Caco-2 (cell line): ENCODE measurements at regions not wholly inside any gene's neighbourhood (a gene's known extent, or its start where the extent isn't known, plus 50 kb on each side); places are given as distances from the start of the nearest gene placed in this dataset.
"Not testable (repeated sequence)": the region's sequence is repeated elsewhere in the genome, so short reads cannot be mapped to it uniquely, and the experiment has no call there.

Experiments
- BruUV-seq: library from RNA; stranded (reverse); fragments of 400-500 nt; replicated peaks from 2 replicates; lab custom pipeline; 2021; lab: Mats Ljungman, UMichigan
- CTCF ChIA-PET: fragments of 300-600 bp; sonication (Branson Sonifier 250); formaldehyde crosslinking; loops from one replicate; lab custom pipeline; 2022; ENCODE audit warnings: antibody characterized with exemption; lab: Charles Lee
- POLR2A ChIA-PET: fragments of 300-600 bp; sonication (Branson Sonifier 250); formaldehyde crosslinking; loops from one replicate; lab custom pipeline; 2022; ENCODE audit warnings: antibody characterized with exemption; lab: Charles Lee
- DNase-seq, 2 experiments: peaks; one replicate each; pipeline versions ENCODE4 v3.0.0 to v3.0.0-alpha.2; 2020 to 2022
- H3K27me3 ChIP-seq: replicated peaks from 2 replicates; pipeline ENCODE4 v1.6.0; 2011; ENCODE audit warnings: low read length; ENCODE audit not compliant: control insufficient read depth, insufficient read depth
- H3K36me3 ChIP-seq: 2 replicates; pipeline ENCODE4 v1.5.1; 2011; ENCODE audit warnings: low read length; ENCODE audit not compliant: control insufficient read depth, insufficient read depth
- H3K4me1 ChIP-seq: fragments of 250-450 bp; sonication (Bioruptor Pico); 2 replicates; pipeline ENCODE4 v1.5.1; 2020; ENCODE audit warnings: mild to moderate bottlenecking
- H3K4me3 ChIP-seq: 2 replicates; pipeline ENCODE4 v1.5.1; 2011; ENCODE audit warnings: low read depth, mild to moderate bottlenecking, control low read depth, low read length
- H3K9me3 ChIP-seq: fragments of 250-450 bp; sonication (Bioruptor Pico); 2 replicates; pipeline ENCODE4 v1.5.1; 2020; ENCODE audit warnings: mild to moderate bottlenecking, moderate library complexity
- H3K27ac Mint-ChIP-seq: one replicate; pipeline ENCODE4 v1.8.0; 2022; ENCODE audit warnings: mixed read lengths; ENCODE audit not compliant: unreplicated experiment
- H3K27me3 Mint-ChIP-seq: one replicate; pipeline ENCODE4 v1.8.0; 2022; ENCODE audit warnings: mixed read lengths; ENCODE audit not compliant: insufficient read depth, unreplicated experiment
- H3K36me3 Mint-ChIP-seq: one replicate; pipeline ENCODE4 v1.8.0; 2022; ENCODE audit warnings: mild to moderate bottlenecking, mixed read lengths; ENCODE audit not compliant: insufficient read depth, unreplicated experiment
- H3K4me1 Mint-ChIP-seq: one replicate; pipeline ENCODE4 v1.8.0; 2022; ENCODE audit warnings: low read depth, mixed read lengths; ENCODE audit not compliant: unreplicated experiment
- H3K4me3 Mint-ChIP-seq: one replicate; pipeline ENCODE4 v1.8.0; 2022; ENCODE audit warnings: mild to moderate bottlenecking, moderate library complexity, mixed read lengths; ENCODE audit not compliant: unreplicated experiment
- H3K9me3 Mint-ChIP-seq: one replicate; pipeline ENCODE4 v1.8.0; 2022; ENCODE audit warnings: mixed read lengths; ENCODE audit not compliant: unreplicated experiment
- CTCF ChIP-seq, 2 experiments: fragments of 200-600 bp in 1 of 2; IDR thresholded peaks; 1 replicate in 1 of 2; 2 replicates in 1 of 2; pipeline versions ENCODE4 v1.5.1 to v1.8.0; 2011 to 2022; ENCODE audit warnings: antibody characterized with exemption in 1 of 2, control low read depth in 1 of 2, inconsistent platforms in 1 of 2, low read depth in 1 of 2, low read length in 1 of 2, mild to moderate bottlenecking in 1 of 2, moderate library complexity in 1 of 2; ENCODE audit not compliant: insufficient read depth in 1 of 2, severe bottlenecking in 1 of 2, unreplicated experiment in 1 of 2
- intact Hi-C: fragments of 100-400 bp; cut with micrococcal nuclease; formaldehyde crosslinking; loops from one replicate; pipeline ENCODE4 v1.10.0; 2022; ENCODE audit not compliant: unreplicated experiment

- H3K27me3 Mint-ChIP-seq, POLR2A ChIA-PET, H3K27ac Mint-ChIP-seq, H3K9me3 ChIP-seq, BruUV-seq, H3K4me3 Mint-ChIP-seq, H3K4me3 ChIP-seq, H3K36me3 ChIP-seq, H3K4me1 ChIP-seq, intact Hi-C loops, H3K4me1 Mint-ChIP-seq, H3K9me3 Mint-ChIP-seq, H3K27me3 ChIP-seq, DNase-seq, H3K36me3 Mint-ChIP-seq, CTCF ChIA-PET: not testable (repeated sequence)
Observed at GRCh38 chr22:25309586-25309985, 90.1 kb downstream of the CRYBB2 start.

- H3K36me3 Mint-ChIP-seq, H3K9me3 Mint-ChIP-seq, DNase-seq, intact Hi-C loops, H3K36me3 ChIP-seq, H3K27me3 Mint-ChIP-seq, BruUV-seq, H3K27ac Mint-ChIP-seq, POLR2A ChIA-PET, H3K4me3 ChIP-seq, H3K9me3 ChIP-seq, CTCF ChIA-PET, H3K4me1 ChIP-seq, H3K4me1 Mint-ChIP-seq, H3K27me3 ChIP-seq, H3K4me3 Mint-ChIP-seq: not testable (repeated sequence)
Observed at GRCh38 chr22:25311924-25312323, 92.5 kb downstream of the CRYBB2 start.

GRCh38 chr22:25318081-25318823, 98.8 kb downstream of the CRYBB2 start:
- H3K36me3 ChIP-seq, result no peaks in the 10 kb centered on the region
- intact Hi-C loops, result no loop called here
- no peak overlapping the region for H3K27ac Mint-ChIP-seq
- H3K4me1 Mint-ChIP-seq, result no peaks in the 10 kb centered on the region
- no peaks in the 10 kb centered on the region for H3K4me1 ChIP-seq
- no peaks in the 10 kb centered on the region for H3K27me3 ChIP-seq
- H3K4me3 Mint-ChIP-seq, result no peak overlapping the region
- CTCF ChIA-PET, result no interaction called here
- DNase-seq, result no peak
- no peaks in the 10 kb centered on the region for H3K9me3 Mint-ChIP-seq
- H3K27me3 Mint-ChIP-seq, result peaks cover 7% of the 10 kb centered on the region
- no peaks in the 10 kb centered on the region for H3K36me3 Mint-ChIP-seq
- POLR2A ChIA-PET, result no interaction called here
- no peak for TF ChIP-seq CTCF (IDR thresholded peaks at IDR 0.05; ENCODE audit: insufficient read depth in 1 of 2, low read depth in 1 of 2, low read length in 1 of 2, severe bottlenecking in 1 of 2, unreplicated experiment in 1 of 2)
- no TSS peak for BruUV-seq
- H3K9me3 ChIP-seq, result no peaks in the 10 kb centered on the region
- no peak overlapping the region for H3K4me3 ChIP-seq

- Mint-ChIP-seq H3K36me3 (no peaks in the 10 kb centered on the region), H3K9me3 (no peaks in the 10 kb centered on the region), H3K4me1 (no peaks in the 10 kb centered on the region), H3K4me3 (no peak overlapping the region), H3K27ac (no peak overlapping the region), H3K27me3 (peaks cover 5% of the 10 kb centered on the region)
- no TSS peak for BruUV-seq
- Histone ChIP-seq H3K36me3 (no peaks in the 10 kb centered on the region), H3K27me3 (no peaks in the 10 kb centered on the region), H3K9me3 (no peaks in the 10 kb centered on the region), H3K4me3 (no peak overlapping the region), H3K4me1 (no peaks in the 10 kb centered on the region)
- TF ChIP-seq CTCF (IDR thresholded peaks at IDR 0.05; ENCODE audit: insufficient read depth in 1 of 2, low read depth in 1 of 2, low read length in 1 of 2, severe bottlenecking in 1 of 2, unreplicated experiment in 1 of 2), result no peak
- no peak for DNase-seq
- CTCF ChIA-PET, result interaction anchor here (0.6 kb wide), 1 partner anchor 65 kb away, joined by 3 read pairs; no protein-coding TSS in a partner anchor
- POLR2A ChIA-PET, result no interaction called here
- intact Hi-C loops, result no loop called here
Observed at GRCh38 chr22:25327018-25327755, 107.7 kb downstream of the CRYBB2 start.
